Esophagus muscularis mucosa (tissue), 4 donors: ENCODE measurements at regions not wholly inside any gene's neighbourhood (a gene's known extent, or its start where the extent isn't known, plus 50 kb on each side); places are given as distances from the start of the nearest gene placed in this dataset.

Source experiments
- CTCF ChIP-seq, 3 experiments: fragments of 200-600 bp in 2 of 3; fragments of 450-650 bp in 1 of 3; sonication (generic) in 2 of 3; IDR thresholded peaks; one replicate each; pipeline ENCODE4 v1.5.1; 2017 to 2019; ENCODE audit warnings: antibody characterized with exemption in 3 of 3, mild to moderate bottlenecking in 2 of 3, moderate library complexity in 1 of 3
- EP300 ChIP-seq: sonication (generic); formaldehyde crosslinking; IDR thresholded peaks from one replicate; pipeline ENCODE4 v1.6.1; 2017; ENCODE audit warnings: antibody characterized with exemption
- POLR2A ChIP-seq: fragments of 450-650 bp; IDR thresholded peaks from one replicate; pipeline ENCODE4 v1.6.1; 2017; ENCODE audit warnings: antibody characterized with exemption, moderate library complexity, mild to moderate bottlenecking, low read depth
- POLR2AphosphoS5 ChIP-seq, 2 donors: sonication (generic); formaldehyde crosslinking; IDR thresholded peaks; one replicate each; pipeline ENCODE4 v1.6.1; 2017; ENCODE audit warnings: antibody characterized with exemption in 2 of 2

- TF ChIP-seq CTCF (IDR thresholded peaks at IDR 0.05) = no peak
- TF ChIP-seq POLR2A = no peak
- no peak for TF ChIP-seq POLR2AphosphoS5 (IDR thresholded peaks at IDR 0.05)
- no peak for TF ChIP-seq EP300
These were observed 740.3 kb upstream of the HS6ST1 start for GRCh38 chr2:129058981-129059380.
